Activated CD8-positive, alpha-beta memory T cell treated with anti-CD3 and anti-CD28 coated beads for 4 hours (primary cell): ENCODE measurements at regions not wholly inside any gene's neighbourhood (a gene's known extent, or its start where the extent isn't known, plus 50 kb on each side); places are given as distances from the start of the nearest gene placed in this dataset.
"Not testable (repeated sequence)": the region's sequence is repeated elsewhere in the genome, so short reads cannot be mapped to it uniquely, and the experiment has no call there.

Experiments used
- DNase-seq, 2 donors: peaks; one replicate each; pipeline ENCODE4 v3.0.0-alpha.2; 2020; ENCODE audit warnings: low read depth in 2 of 2

DNA sequence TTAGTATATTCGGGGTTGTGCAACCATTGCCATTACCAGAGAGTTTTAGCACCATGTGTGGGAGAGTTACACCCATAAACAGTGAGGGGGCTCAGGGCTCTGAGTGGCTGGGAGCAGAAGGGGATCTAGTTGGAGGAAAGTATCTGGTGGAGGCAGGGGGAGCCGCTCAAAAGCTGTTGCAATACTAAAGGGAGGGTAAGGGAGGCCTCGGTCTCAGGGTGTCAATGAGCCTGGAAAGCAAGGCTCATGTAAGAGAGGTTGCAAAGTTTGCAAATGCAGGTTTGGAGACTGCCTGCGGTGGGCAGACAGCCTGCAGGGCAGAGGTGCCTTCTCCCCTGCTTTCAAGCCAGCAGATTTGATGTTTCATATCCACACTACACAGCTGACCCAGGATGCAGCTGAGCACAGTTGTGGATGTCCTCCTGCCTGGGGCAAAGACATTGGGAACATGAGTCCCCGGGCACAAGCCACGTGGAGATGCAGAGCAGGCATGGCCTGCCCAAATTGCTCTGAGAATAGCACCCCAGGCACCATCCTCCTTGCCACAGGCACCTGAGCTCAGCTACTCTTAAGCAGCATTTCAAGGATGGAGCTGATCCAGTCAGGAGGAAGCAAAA lies 181.4 kb downstream of the TLE3 start:
- DNase-seq: no peak

DNA sequence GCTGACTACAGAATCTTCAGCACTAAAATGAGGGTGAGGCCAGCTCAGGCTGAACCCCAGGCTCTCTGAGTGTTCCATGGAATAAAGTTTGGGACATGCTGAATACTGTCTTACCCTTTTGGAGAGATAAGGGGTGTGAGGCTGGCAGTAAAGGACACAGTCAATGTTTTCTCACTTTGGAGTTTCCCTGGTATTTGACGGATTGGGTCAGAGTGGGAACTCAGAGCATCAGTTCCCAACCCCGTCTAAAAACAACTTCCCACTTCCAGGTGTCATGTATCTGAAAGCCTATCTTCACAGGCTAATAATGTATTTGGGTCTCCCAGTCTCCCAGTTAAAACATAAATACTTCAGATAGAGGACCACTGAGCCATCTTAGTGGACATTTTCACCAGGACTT lies 180.7 kb downstream of the TLE3 start:
- no peak for DNase-seq

DNA sequence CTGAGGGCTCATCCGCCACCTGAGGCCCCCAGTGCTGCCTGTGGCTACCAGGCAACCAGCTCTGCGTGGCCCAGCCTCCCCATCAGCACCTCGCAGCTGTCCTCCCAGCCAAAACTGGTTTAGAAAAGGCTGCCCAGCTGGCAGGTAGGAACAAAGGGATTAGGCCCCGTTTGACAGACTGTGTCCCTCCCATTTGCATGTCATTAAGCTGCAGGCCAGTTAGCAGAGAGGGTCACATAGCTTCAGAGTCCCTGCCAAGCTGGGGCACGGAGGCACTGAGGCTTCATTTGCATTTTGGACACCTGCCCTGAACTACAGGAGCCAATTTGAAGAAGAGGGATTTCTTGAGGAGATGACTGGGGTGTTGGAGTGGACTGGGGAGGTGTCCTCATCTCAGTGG lies 177.9 kb downstream of the TLE3 start:
- no peak for DNase-seq

DNA sequence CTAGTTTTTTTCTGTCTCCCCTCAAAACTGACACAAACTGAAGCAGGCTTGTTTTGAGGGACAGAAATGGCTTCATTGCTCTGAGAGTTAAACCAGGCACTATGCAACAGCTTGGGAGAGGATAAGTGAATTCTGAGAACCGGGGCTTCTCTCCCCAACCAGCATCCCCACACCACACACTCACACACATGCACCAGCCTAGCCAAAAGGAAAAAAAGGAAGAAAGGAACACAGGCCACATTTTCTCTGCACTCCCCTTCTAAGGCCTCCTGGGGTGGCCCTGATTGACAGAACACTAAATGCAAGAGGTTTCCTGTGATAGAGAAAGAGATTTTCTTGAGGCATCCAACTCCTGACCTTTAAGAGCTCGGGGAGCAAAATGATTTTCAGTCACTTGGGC lies 177.5 kb downstream of the TLE3 start:
- DNase-seq: no peak

DNA sequence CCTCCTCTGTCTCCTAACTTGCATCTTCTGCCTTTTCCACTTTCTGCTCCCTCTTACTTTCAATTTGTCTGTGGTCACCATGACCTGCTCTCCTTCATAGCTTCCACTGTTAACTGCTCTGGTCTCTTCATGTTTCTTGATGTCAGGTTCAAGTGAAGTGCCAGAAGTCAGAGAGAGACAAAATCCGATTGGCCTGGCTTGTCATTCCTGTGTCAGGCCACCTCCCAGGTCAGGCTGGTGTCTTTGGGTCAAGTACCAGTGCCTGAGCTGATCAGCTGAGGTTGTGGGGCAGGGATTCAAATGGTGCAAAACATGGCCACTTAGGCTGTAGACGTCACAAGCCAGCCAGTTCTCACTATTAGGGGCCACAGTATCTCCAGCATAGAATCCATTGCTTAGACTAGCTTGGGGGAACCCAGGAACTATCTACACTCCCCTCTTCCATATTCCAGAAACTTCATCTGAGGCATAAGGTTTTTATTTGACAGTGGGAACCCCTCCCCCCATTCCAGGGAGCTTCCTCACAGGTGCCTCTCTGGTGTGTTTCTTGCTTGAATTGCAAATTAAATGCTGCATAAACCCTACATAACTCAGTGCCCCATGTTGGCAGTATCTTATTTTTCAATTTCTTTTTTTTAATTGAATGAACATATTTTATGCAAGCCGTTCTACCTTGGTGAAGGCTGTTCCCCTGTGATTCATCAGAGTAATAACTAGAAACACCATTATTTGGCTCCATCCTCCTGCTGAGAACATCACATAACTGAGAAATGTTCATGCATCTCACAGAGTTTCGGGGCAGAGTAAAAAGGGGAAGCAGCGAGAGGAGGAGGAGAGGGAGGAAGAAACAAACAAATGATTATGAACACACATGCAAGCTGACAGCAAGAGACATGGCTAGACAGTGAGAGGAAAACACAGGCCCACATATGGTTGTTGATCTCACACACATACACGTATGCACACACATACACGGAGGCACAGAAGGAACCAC lies 175.8 kb downstream of the TLE3 start:
- no peak for DNase-seq

DNA sequence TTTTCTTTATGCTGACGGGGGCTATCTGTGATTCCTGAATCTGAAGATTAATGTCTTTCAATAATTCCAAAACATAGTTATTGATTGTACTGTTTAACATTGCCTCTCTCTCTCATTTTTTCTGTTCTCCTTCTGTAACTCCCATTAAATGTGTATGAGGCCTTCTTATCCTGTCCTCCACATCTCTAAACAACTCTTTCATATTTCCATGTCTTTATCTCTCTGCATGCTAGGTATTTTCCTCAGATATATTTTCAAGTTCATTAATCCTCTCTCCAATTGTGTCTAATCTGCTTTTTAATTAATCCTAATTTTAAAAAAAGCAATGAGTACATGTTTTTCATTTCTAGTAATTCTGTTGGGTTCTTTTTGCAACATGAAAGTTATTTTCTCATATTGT lies 173.2 kb downstream of the TLE3 start:
- no peak for DNase-seq

DNA sequence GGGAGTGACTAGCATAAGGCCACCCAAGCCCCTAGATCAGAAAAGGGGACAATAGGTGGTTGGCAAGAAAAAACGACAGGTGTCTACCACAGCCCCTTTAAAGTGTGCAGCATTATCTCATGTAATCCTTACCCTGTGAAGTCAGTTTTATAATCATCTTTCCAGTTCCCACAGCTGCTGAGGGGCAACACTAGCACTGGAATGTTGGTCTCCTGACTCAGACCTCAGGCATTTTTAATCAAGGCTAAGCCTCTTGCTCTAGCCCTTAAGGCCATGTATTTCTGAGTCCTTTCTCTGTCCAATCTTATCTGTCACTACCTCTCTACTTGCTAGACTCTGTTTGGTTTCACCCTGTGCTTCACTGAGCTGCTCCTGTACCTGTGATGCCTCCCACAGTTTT lies 171.7 kb downstream of the TLE3 start:
- no peak for DNase-seq

DNA sequence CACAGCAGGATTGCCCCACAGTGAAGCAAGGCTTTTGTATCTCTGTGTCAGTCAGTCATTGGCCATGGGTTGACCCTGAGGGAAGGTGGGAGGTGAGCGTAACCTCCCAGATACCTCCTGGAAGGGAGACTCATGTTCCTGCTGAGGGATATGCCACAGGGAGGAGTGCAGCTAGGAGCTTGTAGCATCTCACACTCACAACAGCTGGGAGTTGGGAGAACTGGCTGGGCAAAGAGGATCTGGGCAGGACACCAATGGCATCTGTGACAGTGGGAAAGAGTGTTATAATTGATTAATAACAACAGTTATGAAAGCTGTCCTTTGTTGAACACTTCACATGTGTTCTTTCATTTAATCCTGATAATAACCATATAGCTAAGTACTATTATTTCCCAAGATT lies 171.0 kb downstream of the TLE3 start:
- no peak for DNase-seq

DNA sequence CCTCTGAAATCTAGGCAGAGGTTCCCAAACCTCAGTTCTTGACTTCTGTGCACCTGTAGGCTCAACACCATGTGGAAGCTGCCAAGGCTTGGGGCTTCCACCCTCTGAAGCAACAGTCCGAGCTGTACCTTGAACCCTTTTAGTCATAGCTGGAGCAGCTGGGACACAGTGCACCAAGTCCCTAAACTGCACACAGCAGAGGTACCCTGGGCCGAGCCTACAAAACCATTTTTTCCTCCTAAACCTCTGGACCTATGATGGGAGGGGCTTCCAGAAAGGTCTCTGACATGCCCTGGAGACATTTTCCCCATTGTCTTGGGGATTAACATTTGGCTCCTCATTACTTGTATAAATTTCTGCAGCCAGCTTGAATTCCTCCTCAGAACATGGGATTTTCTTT lies 168.8 kb downstream of the TLE3 start:
- not testable (repeated sequence) for DNase-seq

DNA sequence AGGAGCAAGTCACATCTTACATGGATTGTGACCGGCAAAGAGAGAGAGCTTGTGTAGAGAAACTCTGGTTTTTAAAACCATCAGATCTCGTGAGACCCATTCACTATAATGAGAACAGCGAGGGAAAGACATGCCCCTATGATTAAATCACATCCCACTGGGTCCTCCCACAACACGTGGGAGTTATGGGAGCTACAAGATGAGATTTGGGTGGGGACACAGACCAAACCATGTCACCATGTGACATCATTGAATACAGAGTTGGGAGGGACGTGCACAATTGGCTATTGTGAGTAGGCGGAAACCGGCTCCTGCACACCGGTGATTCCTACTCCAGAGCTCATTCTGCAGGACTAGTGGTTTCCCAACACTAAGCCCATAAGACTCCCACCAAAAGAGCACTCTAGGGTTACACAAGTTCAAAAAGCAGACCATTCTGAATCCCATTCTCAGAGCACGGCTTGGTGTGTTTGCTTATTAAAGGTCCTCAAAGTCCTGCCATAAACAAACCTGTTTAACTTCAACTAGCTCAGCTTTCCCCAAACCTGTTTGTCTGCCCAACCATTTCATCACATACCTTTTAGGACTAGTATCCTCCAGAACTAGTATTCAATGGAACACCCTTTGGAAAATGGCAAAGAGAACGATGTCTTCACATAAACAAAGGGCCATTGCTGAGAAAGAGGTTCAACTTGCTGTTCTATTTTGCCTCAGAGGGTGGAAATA lies 167.6 kb downstream of the TLE3 start:
- no peak for DNase-seq

DNA sequence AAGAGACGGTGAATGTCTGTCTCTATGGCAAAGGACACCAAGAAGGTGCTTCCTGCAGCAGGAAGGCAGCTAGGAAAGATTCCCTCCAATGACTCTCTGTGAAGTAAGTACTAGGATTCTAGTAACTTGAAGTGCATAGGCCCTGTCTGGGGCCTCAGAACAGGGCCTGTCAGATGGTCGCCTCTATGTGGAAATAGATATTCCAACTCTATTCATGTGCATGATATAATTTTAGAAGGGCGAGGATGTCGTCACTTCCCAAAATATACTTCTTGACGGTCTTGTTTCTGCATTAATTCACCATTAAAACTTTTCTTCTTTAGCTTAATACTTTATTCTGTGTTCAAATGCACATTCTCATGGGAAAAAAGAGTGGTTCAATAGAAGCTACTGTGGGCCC lies 167.0 kb downstream of the TLE3 start:
- no peak for DNase-seq

DNA sequence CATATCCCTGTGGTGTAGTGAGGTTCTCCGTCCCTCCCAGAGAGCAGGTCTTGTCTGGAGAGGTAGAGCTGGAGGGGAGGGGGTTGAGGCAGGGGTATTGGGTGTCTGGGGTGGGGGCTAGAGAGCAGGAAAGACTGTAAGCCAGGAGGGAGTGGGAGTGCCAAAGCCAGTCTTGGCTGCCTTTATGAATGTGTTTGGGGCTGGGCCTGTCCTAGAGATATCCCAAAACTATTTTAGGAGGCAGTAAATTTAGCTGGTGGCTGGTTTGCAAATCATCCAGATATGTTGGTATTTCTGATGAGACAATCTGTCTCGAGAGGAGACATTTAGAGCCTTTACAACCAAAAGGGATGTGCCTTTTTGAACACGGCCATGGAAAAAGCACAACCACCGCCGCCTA lies 166.6 kb downstream of the TLE3 start:
- no peak for DNase-seq

DNA sequence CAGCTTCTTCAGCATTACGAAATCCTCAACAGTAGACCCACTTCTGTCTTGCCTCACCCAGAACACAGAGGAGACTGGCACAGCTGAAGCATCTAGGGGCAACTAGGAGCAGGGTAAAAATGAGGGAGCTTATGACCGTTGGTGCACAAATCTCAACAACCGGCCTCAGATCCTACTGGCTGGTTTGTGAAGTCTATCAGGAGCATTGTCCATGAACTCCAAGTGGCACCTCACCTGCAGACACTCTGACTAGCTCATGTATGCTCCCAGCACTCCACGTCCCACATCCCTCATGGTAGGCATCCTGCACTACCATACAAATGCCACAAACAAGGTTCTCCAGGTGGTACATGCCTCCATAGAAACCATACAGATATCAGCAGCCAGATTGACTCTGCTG lies 163.1 kb downstream of the TLE3 start:
- DNase-seq: no peak

DNA sequence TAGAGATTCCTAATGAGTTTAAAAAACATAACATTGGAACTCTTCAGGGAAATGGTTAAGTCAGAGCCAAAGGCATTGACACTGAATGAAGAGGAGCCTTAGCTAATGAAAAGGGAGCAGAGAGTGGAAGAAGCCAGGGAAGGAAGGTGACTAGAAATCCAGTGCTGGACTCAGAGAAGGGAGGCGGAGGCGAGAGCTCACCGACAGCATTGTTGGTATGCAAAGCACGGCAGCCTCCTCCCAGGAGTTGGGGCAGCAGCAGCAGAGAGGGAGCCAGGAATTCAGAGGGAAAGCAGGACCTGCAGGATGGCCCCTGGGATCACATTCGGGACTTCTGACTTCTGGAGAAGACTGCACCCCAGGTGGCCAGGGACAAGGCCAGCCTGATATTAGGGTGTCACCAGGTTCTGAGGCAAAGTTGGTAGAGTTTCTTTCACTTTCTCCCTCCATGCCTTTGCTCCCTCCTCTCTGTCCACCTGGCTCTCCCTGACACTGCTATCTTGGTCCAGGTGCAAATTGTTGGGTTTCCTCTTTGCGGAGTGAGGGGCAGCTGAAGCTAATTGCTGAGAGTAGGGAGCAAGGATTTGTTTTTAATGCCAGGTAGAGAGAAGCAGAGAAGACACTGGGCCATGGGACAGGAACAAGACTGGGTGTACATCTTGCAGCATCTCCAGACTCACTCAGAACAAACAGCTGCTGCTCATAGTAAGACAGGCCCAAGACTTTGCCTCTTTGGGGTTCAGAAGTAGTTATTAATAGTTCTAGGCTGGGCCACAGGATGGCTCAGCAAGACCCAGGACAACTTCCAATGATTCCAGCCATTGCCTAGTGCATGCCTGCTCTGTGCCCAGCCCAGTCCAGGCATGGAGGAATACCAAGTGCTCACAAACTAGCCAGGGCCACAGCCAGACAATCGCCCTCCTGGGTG lies 157.9 kb downstream of the TLE3 start:
- no peak for DNase-seq

DNA sequence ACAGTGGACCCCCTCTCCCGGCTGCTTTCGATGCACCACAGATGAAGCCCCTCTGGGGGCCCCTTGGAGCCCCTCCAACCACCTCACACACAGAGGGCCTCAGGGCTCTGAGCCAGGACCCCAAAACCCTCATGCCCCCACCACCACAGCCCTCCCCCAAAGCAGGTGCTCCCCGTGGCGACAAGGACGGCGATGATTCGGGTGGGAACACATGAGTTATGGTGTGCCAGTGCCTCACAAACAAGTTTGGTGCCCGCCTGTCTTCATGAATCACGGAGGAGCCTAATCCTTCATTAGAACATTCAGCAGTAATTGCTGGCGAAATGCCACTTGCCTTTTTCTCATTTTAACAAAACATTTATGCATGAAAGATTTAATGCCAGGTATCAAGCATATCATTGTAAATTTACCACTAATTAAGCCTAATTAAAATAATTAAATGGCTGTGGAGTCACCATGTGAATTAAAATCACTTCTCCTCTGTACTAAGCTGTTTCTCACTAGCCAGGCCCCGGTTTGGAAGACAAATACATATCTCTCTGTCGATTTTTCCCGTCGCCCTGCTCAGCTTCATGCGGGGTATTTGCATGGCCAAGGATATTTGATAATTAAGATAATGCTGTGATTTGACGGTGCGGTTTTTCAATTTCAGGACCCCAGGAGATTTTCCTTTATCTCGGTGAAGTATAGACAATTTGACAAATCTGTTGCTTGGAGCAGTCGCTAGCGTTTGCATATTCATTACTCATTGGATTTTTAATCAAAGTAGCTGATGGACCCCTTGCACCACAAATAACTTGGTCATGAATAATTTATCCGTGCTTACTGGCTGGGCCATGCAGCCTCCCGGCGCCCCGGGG lies 157.0 kb downstream of the TLE3 start:
- no peak for DNase-seq

DNA sequence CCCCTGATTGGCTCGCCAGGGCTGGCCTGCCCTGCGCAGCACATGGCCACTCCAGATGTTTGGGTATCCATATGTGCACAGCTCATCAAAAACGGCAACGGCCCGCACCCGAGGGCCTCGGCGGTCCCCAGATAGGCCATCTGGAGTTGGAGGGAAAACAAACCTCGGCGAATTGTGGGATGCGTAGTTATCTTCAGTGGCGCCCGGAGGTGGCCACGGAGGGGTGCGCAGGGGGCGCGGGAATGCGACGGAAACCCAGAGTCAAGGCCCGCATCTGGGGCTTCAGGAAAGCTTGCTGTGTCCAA lies 156.5 kb downstream of the TLE3 start:
- DNase-seq: no peak

DNA sequence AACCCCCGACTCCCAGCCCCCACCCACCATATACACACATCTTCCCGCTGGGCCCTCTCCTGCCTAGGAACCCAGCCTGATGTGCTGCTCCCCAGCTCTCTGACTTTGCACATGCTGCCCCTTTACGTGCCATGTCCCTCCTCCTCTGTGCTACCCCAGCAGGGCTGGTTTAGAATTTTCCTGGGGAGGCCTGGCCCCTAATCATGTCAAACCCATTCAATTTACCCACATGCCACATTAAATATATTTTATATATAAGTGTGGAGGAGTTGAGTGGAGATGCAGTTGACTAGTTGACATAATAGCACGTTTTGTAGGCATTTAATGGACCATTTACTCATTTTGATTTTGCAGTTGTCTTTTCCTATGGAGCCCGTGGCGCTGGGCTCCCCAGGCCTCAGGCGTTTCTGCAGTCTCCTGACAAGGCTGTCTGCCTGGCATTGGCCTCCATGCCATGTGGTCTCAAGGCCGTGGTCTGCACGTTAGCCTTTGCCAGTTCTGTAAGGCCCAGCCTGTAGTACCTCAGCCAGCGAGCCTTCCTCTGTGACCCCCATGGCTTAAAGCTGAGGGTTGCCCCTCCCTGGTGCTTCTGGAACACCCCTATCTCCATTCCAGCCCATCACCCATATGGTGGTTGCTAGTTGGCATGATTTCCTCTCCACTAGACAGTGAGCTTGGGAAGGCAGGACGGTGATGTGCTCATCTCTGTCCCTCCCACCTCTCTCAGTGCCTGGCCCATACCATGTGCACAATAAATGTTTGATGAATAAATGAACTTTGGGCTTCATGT lies 155.8 kb downstream of the TLE3 start:
- DNase-seq: no peak

DNA sequence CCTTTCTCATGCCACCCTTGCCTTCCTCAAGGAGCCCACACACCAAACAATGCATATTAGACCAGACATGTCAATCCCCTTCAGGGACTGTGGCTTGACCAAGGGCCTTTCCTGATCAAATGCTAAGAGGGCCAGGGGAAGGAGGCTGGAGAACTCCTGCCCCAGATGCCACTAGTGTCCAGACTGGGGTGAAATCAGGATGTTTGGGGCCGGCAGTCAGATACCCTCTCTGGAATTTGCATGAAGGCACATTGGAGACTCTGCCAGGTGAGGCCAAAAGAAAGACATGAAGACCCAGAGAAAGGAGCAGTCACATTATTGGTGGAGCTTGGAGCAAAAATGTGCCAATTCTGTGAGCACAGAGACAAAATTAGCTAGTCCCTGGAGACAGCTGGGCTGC lies 154.1 kb downstream of the TLE3 start:
- DNase-seq: no peak

DNA sequence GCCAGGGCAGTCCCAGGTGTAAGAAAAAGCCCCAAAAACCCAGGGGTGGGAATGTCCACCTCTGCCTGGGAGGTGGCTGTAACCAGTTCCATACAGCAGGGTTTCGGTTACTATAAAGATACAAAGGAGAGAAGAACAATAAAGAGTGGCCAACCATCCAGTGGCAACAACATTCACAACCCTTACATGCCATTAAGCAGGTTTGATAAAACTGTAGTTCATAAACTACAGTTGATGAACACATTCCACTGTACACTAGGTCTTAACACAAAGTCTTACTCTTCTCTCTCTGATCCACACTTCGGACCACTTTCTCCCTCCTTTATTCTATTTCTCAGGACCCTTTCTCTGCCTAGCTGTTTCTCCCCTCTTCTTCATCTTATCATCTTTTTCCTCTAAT lies 152.0 kb downstream of the TLE3 start:
- DNase-seq: no peak

DNA sequence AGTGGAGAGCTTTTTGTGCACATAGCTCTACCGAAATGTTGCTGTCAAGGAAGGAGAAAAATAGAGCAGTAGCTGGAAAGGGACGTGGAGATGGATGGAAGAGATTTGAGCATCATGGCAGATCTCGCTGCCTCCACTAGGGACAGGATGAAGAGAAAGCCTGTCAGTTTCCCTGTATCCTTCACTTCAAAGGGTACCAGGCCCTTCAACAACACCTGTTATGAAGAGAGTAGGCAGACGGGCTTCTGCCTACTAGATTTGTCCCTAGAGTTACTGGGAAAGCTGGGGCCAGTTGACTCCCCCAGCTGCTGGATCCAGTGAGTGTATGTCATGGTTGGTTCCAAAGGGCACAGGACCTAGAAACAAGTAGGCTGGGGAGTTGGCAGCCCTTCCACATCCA lies 150.8 kb downstream of the TLE3 start:
- DNase-seq: no peak
